ENCODE measurements at regions not wholly inside any gene's neighbourhood (a gene's known extent, or its start where the extent isn't known, plus 50 kb on each side); places are given as distances from the start of the nearest gene placed in this dataset.
"Not testable (repeated sequence)": the region's sequence is repeated elsewhere in the genome, so short reads cannot be mapped to it uniquely, and the experiment has no call there.

DNA sequence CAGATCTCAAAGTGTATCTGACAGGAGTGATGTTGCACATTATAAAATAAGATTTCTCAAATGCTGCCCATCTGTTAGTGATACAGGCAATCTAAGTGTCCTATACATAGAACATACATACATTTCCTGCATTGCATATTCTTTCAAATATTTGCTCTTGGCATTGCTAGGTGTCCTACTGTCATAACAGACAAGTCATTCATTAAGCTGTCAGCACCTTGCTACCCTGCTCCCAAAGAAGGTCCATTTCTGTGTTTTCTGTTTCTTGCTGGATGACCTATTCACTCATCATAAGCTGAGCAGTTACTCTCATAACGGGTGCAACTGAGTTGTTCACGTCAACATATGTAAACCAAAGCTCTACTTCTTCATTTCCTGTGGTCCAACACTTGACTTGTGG lies 719.0 kb downstream of the KCNJ2 start:
- DNase-seq: no peak

GRCh38 chr17:70891306-70891705 lies 722.0 kb downstream of the KCNJ2 start:
- DNase-seq: no peak

DNA sequence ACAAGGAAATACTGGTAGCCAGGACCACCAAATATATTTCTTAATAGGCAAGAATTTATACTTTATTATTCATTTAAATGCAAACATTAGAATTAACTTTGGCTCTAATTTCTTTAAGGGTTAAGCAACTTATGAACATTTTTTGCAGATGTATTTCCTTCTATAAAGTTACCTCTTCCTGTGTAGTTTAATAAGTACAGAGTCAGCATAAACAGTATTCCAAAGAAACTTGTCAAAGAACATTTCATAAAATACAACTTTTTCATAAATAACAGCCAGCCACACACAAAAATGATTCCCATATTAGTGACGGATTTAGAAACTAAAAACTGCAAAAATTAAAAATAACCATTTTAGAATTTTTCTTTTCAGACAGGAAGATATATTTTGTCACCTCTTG lies 723.2 kb downstream of the KCNJ2 start:
- DNase-seq: no peak

DNA sequence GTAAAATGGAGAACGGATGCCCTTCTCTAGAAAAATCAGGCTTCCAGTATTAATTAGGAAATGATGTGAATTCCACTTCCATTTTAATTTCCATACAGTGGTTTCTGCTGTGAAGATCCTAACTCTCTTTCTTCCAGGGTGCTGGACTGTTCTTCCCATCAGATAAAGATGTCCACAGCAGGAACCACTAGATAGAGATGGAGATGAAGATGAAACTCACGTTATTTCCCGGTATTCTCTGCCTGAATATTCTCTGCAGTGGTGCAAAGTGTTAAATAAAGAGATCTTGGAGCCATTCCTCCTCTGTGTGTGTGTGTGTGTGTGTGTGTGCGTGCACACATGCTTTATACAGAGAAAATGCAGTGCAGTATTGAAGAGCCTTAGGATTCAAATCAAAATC lies 727.5 kb downstream of the KCNJ2 start:
- no peak for DNase-seq

- no peak for DNase-seq
Observed at GRCh38 chr17:70897446-70897845, 728.1 kb downstream of the KCNJ2 start.

- no peak for DNase-seq
Observed at GRCh38 chr17:70901870-70902269, 732.5 kb downstream of the KCNJ2 start.

- DNase-seq: no peak
Observed at GRCh38 chr17:70905796-70906195, 736.5 kb downstream of the KCNJ2 start.

GRCh38 chr17:70906808-70907207 lies 737.5 kb downstream of the KCNJ2 start:
- DNase-seq: no peak

GRCh38 chr17:70912716-70913485 lies 743.6 kb downstream of the KCNJ2 start:
- no peak for DNase-seq

DNA sequence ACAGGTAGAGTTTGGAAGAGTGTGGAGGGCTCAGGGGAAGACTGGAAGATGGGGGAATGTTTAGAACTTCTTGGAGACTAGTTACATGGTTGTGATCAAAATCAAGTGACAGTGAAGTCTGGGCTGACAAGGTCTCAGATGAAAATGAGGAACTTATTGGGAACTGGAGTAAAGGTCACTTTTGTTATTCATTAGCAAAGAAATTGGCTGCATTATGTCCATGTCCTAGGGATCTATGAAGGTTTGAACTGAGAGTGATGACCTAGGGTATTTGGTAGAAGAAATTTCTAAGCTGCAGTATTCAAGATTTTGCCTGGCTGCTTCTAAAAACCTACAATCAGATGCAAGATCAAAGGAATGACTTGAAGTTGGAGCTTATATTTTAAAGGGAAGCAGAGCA lies 747.1 kb downstream of the KCNJ2 start:
- DNase-seq: no peak

DNA sequence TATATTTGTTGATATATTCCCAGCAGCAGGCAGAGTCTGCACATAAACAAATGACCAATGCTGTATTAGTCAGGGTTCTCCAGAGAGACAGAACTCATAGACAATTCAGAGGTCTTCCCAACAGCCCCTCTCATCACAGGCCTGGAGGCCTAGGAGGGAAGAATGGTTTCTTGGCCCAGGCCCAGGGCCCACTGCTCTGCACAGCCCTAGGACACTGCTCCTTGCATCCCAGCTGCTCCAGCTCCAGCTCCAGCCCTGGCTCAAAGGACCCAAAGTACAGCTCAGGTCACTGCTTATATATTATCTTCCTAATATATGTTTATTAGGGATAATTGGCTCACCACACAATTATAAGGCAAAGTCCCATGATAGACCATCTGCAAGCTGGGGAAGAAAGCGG lies 749.9 kb downstream of the KCNJ2 start:
- no peak for DNase-seq

DNA sequence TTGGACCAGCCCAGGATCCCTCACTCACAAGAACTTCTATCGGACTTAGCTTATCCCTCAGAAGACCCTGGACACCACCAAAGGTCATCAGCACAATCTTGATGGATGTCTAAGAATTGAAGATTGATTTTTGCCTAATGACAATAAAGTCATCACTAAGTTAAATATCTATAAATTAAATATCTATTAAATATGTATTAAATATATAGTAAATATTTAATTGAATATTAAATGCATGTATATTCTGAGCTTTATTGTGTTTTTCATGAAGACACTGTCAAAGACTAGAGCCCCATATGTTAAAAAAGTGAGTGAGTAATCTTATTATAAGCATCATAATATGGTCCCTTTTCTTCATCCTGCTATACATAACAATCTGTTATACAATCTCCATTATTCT lies 751.1 kb downstream of the KCNJ2 start:
- no peak for DNase-seq

GRCh38 chr17:70922268-70922667 lies 752.9 kb downstream of the KCNJ2 start:
- no peak for DNase-seq

DNA sequence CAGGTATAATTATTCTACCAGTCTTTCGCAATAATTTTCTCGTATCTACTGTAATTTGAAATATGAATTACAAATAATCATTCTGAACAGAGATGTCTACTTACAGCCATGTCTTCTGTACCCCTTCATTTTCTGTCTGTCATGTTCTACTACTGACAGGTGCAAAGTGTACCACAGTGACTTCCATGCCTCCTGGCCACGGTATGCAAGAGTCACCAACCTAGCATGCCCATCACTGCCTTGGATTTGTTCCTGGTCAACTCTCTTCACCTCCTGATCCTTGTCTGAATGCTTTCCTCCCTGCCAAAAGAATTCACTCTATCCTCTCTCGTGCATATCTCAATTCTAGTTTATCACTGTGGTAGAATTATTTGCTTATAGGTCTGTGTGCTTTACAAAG lies 755.4 kb downstream of the KCNJ2 start:
- DNase-seq: no peak

GRCh38 chr17:70929226-70929625 lies 759.9 kb downstream of the KCNJ2 start:
- no peak for DNase-seq

GRCh38 chr17:70934231-70934630 lies 764.9 kb downstream of the KCNJ2 start:
- no peak for DNase-seq

DNA sequence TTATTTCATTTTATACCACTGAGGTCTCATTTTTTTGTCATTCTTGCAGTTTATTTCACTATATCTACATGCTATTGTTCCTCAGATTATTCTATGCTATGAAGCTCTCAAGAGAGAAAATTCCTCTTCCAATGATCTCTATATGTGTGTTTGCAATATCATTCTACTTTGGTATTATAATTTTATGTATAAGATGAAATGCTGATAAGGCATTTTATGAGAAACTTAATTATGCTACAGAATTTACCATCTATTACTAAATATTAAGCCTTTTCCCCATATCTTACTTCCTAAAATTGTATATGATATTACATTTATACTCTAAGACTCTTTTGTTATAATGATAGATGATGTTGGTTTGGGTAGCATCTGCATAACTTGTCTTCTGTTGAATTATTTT lies 765.5 kb downstream of the KCNJ2 start:
- DNase-seq: no peak

DNA sequence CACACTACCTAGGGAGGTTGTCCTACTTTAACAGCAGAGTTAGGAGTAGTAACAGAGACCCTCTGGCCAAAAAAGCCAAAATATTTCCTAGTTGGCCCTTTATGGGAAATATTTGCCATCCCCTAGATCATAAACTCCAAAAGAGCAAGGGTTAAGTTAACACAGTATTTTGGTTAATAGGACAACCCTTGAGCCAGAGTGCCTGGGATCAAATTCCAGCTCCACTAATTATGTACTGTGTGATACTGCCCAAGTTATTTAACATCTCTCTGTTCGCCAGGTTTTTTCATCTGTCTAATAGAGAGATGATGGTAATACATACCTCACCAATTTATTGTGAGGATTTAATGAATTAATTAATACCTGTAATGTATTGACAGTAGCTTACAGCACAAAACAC lies 767.4 kb downstream of the KCNJ2 start:
- DNase-seq: no peak

DNA sequence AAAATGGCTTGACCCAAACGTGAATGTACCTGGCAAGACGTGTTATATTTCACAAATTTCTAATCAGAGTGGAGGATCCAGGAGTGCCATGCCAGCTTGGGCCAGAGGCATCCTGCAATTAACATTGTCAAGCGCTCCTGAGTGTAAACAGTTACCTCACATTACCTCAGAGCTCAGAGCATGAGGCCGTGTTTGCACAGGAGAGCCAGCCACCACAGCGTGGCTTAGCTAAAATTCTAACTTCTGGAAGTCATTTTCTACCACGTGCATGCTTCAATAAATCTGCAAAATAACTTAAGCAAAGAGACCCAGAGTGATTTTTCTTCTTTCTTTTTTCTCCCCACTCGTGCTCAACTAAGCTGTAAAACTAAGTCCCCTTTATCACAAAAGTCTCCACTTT lies 769.0 kb downstream of the KCNJ2 start:
- DNase-seq: no peak

DNA sequence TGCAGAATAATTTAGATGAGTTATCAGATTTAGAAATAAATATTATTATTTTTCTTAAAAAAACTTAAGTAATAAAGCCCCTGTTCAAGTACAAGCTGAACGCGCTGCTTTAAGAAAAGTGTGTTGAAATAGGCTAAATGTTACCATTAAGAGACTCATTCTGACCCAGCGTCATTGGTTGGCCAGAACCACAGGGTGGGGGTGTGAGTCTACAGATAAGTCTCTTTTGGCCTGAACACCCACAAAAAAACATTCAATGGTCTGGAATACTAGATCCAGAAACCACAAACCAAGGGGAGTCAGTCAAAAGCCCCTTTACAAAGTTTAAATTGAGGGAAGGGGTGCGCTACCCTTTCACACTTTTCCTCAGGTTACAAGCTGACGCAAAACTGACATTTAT lies 776.1 kb downstream of the KCNJ2 start:
- no peak for DNase-seq

- no peak for DNase-seq
Observed at GRCh38 chr17:70947215-70947614, 777.9 kb downstream of the KCNJ2 start.

- no peak for DNase-seq
Observed at GRCh38 chr17:70947636-70948565, 778.6 kb downstream of the KCNJ2 start.

DNA sequence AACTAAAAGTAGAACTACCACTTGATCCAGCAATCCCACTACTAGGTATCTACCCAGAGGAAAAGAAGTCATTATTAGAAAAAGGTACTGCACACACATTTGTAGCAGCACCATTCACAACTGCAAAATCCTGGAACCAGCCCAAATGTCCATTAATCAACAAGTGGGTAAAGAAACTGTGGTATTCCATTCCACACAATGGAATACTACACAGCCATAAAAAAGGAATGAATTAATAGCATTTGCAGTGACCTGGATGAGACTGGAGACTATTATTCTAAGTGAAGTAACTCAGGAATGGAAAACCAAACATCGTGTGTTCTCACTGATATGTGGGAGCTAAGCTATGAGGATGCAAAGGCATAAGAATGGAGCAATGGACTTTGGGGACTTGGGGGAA lies 783.8 kb downstream of the KCNJ2 start:
- not testable (repeated sequence) for DNase-seq

GRCh38 chr17:70955441-70955840 lies 786.1 kb downstream of the KCNJ2 start:
- DNase-seq: no peak
